PC-3 (cell line): ENCODE measurements at regions not wholly inside any gene's neighbourhood (a gene's known extent, or its start where the extent isn't known, plus 50 kb on each side); places are given as distances from the start of the nearest gene placed in this dataset.
"Not testable (repeated sequence)": the region's sequence is repeated elsewhere in the genome, so short reads cannot be mapped to it uniquely, and the experiment has no call there.

ENCODE experiments used
- ATAC-seq: fragments of 200-7000 bp; cut with Tn5 transposase; 2 replicates; pipeline ENCODE4 v1.9.1; 2020; ENCODE audit warnings: mild to moderate bottlenecking, moderate library complexity
- BruUV-seq: library from RNA; stranded (reverse); fragments of 400-500 nt; replicated peaks from 2 replicates; lab custom pipeline; 2021; lab: Mats Ljungman, UMichigan
- CTCF ChIA-PET: fragments of 300-600 bp; sonication (Branson Sonifier 250); formaldehyde crosslinking; loops from one replicate; lab custom pipeline; 2022; ENCODE audit warnings: antibody characterized with exemption; lab: Charles Lee
- POLR2A ChIA-PET: fragments of 300-600 bp; sonication (Branson Sonifier 250); formaldehyde crosslinking; loops from one replicate; lab custom pipeline; 2022; ENCODE audit warnings: antibody characterized with exemption; ENCODE audit not compliant: unreplicated experiment; lab: Charles Lee
- DNase-seq: peaks from one replicate; pipeline ENCODE4 v3.0.0-alpha.2; 2015
- H2AFZ ChIP-seq: fragments of 300-600 bp; sonication (generic); 2 replicates; pipeline ENCODE4 v1.6.0; 2016; ENCODE audit warnings: antibody characterized with exemption, low read length
- H3F3A ChIP-seq: fragments of 300-600 bp; sonication (generic); one replicate; pipeline ENCODE4 v1.6.0; 2017; ENCODE audit warnings: antibody characterized with exemption, low read length, control low read depth, mild to moderate bottlenecking; ENCODE audit not compliant: unreplicated experiment
- H3K27ac ChIP-seq: fragments of 300-600 bp; sonication (generic); 2 replicates; pipeline ENCODE4 v1.5.1; 2016; ENCODE audit warnings: mild to moderate bottlenecking, low read length
- H3K27me3 ChIP-seq: fragments of 300-600 bp; sonication (generic); 2 replicates; pipeline ENCODE4 v1.6.1; 2016; ENCODE audit warnings: low read length, mixed read lengths
- H3K36me3 ChIP-seq: fragments of 300-600 bp; sonication (generic); 2 replicates; pipeline ENCODE4 v1.6.1; 2016; ENCODE audit warnings: low read depth, mixed run types, low read length, mixed read lengths
- H3K4me1 ChIP-seq: fragments of 300-600 bp; sonication (generic); 2 replicates; pipeline ENCODE4 v1.5.1; 2016; ENCODE audit warnings: low read length; ENCODE audit not compliant: insufficient read depth
- H3K4me2 ChIP-seq: fragments of 300-600 bp; sonication (generic); 2 replicates; pipeline ENCODE4 v1.6.0; 2016; ENCODE audit warnings: low read length
- H3K4me3 ChIP-seq: fragments of 300-600 bp; sonication (generic); 2 replicates; pipeline ENCODE4 v1.5.1; 2016; ENCODE audit warnings: mild to moderate bottlenecking, low read length, mixed read lengths
- H3K79me2 ChIP-seq: fragments of 300-600 bp; sonication (generic); 2 replicates; pipeline ENCODE4 v1.6.1; 2017; ENCODE audit warnings: low read length, mixed read lengths
- H3K9ac ChIP-seq: fragments of 300-600 bp; sonication (generic); 2 replicates; pipeline ENCODE4 v1.6.0; 2016; ENCODE audit warnings: mild to moderate bottlenecking, low read length
- H3K9me2 ChIP-seq: fragments of 300-600 bp; sonication (generic); replicated peaks from 2 replicates; pipeline ENCODE4 v1.6.1; 2016; ENCODE audit warnings: mixed run types, low read length, mixed read lengths
- H3K9me3 ChIP-seq: fragments of 300-600 bp; sonication (generic); 2 replicates; pipeline ENCODE4 v1.6.1; 2016; ENCODE audit warnings: low read length, mixed read lengths
- H4K20me1 ChIP-seq: fragments of 300-600 bp; sonication (generic); 2 replicates; pipeline ENCODE4 v1.6.1; 2016; ENCODE audit warnings: low read length, mixed read lengths
- CTCF ChIP-seq: fragments of 300-600 bp; sonication (generic); conservative IDR thresholded peaks from 2 replicates; pipeline ENCODE4 v1.5.1; 2017; ENCODE audit warnings: antibody characterized with exemption, low read depth, mild to moderate bottlenecking, low read length
- EZH2 ChIP-seq: fragments of 300-600 bp; sonication (generic); IDR thresholded peaks from one replicate; pipeline ENCODE4 v1.6.1; 2017; ENCODE audit warnings: antibody characterized with exemption, mild to moderate bottlenecking, low read length; ENCODE audit not compliant: unreplicated experiment
- EZH2phosphoT487 ChIP-seq: fragments of 300-600 bp; sonication (generic); IDR thresholded peaks from 2 replicates; pipeline ENCODE4 v1.6.1; 2018; ENCODE audit warnings: mild to moderate bottlenecking, antibody characterized with exemption, low read length, borderline replicate concordance
- intact Hi-C: fragments of 100-400 bp; cut with micrococcal nuclease; formaldehyde crosslinking; loops from 2 replicates; pipeline ENCODE4 v1.9.0; 2023

- no peak overlapping the region for H3K27ac ChIP-seq
- H3K4me2 ChIP-seq: no peak overlapping the region
- H3K9me2 ChIP-seq: no peaks in the 10 kb centered on the region
- no TSS peak for BruUV-seq
- ATAC-seq (no peak), DNase-seq (peak; percentile 35)
- no peaks in the 10 kb centered on the region for H3K36me3 ChIP-seq
- CTCF ChIA-PET: interaction anchor here (0.6 kb wide), 1 partner anchor 1066 kb away, joined by 3 read pairs; no protein-coding TSS in a partner anchor
- H3K27me3 ChIP-seq: peaks cover 86% of the 10 kb centered on the region
- intact Hi-C loops: no loop called here
- H3F3A ChIP-seq: no peaks in the 10 kb centered on the region
- no peaks in the 10 kb centered on the region for H3K79me2 ChIP-seq
- H3K4me1 ChIP-seq: no peaks in the 10 kb centered on the region
- H2AFZ ChIP-seq: no peak overlapping the region
- TF ChIP-seq EZH2 (no peak), EZH2phosphoT487 (no peak), CTCF (peak; percentile 53)
- H3K9me3 ChIP-seq: no peaks in the 10 kb centered on the region
- H4K20me1 ChIP-seq: no peaks in the 10 kb centered on the region
- no peak overlapping the region for H3K4me3 ChIP-seq
- H3K9ac ChIP-seq: no peak overlapping the region
- POLR2A ChIA-PET: no interaction called here
Observed at GRCh38 chr18:75727456-75727855, 300.0 kb upstream of the SMIM21 start.

GRCh38 chr18:75723521-75724340 lies 296.2 kb upstream of the SMIM21 start:
- H4K20me1 ChIP-seq: no peaks in the 10 kb centered on the region
- H3K9me2 ChIP-seq: no peaks in the 10 kb centered on the region
- CTCF ChIA-PET: no interaction called here
- no TSS peak for BruUV-seq
- no peaks in the 10 kb centered on the region for H3K36me3 ChIP-seq
- no peak for DNase-seq
- H3K27ac ChIP-seq: no peak overlapping the region
- H3K27me3 ChIP-seq: peaks cover 83% of the 10 kb centered on the region
- no peak for ATAC-seq
- H3F3A ChIP-seq: no peaks in the 10 kb centered on the region
- no peak overlapping the region for H3K4me2 ChIP-seq
- no peaks in the 10 kb centered on the region for H3K79me2 ChIP-seq
- no peak overlapping the region for H3K4me3 ChIP-seq
- intact Hi-C loops: no loop called here
- no peaks in the 10 kb centered on the region for H3K4me1 ChIP-seq
- no peak overlapping the region for H3K9ac ChIP-seq
- POLR2A ChIA-PET: no interaction called here
- H3K9me3 ChIP-seq: no peaks in the 10 kb centered on the region
- no peak overlapping the region for H2AFZ ChIP-seq
- TF ChIP-seq EZH2phosphoT487: no peak
- no peak for TF ChIP-seq EZH2
- TF ChIP-seq CTCF: no peak

- intact Hi-C loops: no loop called here
- Histone ChIP-seq H3K79me2 (no peaks in the 10 kb centered on the region), H3K9me3 (no peaks in the 10 kb centered on the region), H3F3A (no peaks in the 10 kb centered on the region), H3K4me1 (no peaks in the 10 kb centered on the region), H3K9ac (no peak overlapping the region), H4K20me1 (no peaks in the 10 kb centered on the region), H3K36me3 (no peaks in the 10 kb centered on the region), H3K4me3 (no peak overlapping the region), H3K27me3 (peaks cover 33% of the 10 kb centered on the region), H2AFZ (no peak overlapping the region), H3K4me2 (no peak overlapping the region), H3K9me2 (no peaks in the 10 kb centered on the region), H3K27ac (no peak overlapping the region)
- TF ChIP-seq CTCF (no peak), EZH2phosphoT487 (no peak), EZH2 (no peak)
- POLR2A ChIA-PET: no interaction called here
- DNase-seq (no peak), ATAC-seq (no peak)
- no TSS peak for BruUV-seq
- CTCF ChIA-PET: no interaction called here
Observed at GRCh38 chr18:75714766-75715165, 287.3 kb upstream of the SMIM21 start.

GRCh38 chr18:75712124-75712867 lies 284.8 kb upstream of the SMIM21 start:
- intact Hi-C loops, CTCF ChIA-PET, H3K9ac ChIP-seq, DNase-seq, ATAC-seq, H4K20me1 ChIP-seq, H3F3A ChIP-seq, H3K79me2 ChIP-seq, POLR2A ChIA-PET, H3K4me1 ChIP-seq, H3K9me2 ChIP-seq, H3K27ac ChIP-seq, H3K36me3 ChIP-seq, H3K4me3 ChIP-seq, H3K9me3 ChIP-seq, H3K4me2 ChIP-seq, BruUV-seq: not testable (repeated sequence)
- peaks cover 12% of the 10 kb centered on the region for H3K27me3 ChIP-seq
- peak overlapping the region; percentile 81 for H2AFZ ChIP-seq
